ENCODE measurements at regions not wholly inside any gene's neighbourhood (a gene's known extent, or its start where the extent isn't known, plus 50 kb on each side); places are given as distances from the start of the nearest gene placed in this dataset.

DNA sequence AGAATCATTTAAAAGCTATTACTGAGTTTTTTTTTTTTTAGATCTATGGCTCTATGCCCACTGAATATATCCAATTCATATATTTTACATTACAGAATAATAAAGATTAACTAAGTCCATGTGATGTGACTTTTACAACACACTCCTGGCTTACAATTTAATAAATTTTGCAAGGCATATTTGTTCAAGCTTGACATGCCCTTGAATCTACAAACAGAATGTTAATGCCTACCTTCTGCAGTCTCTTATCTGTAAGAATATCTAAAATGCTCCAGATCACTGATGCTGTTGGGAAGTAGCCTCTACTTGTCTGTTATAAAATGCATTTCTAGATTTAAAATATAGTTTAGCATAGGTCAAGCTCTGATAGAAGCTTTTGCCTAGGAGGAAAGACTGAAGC, 100.7 kb upstream of the RASGEF1B start:
- TF ChIP-seq, protein P1, sequence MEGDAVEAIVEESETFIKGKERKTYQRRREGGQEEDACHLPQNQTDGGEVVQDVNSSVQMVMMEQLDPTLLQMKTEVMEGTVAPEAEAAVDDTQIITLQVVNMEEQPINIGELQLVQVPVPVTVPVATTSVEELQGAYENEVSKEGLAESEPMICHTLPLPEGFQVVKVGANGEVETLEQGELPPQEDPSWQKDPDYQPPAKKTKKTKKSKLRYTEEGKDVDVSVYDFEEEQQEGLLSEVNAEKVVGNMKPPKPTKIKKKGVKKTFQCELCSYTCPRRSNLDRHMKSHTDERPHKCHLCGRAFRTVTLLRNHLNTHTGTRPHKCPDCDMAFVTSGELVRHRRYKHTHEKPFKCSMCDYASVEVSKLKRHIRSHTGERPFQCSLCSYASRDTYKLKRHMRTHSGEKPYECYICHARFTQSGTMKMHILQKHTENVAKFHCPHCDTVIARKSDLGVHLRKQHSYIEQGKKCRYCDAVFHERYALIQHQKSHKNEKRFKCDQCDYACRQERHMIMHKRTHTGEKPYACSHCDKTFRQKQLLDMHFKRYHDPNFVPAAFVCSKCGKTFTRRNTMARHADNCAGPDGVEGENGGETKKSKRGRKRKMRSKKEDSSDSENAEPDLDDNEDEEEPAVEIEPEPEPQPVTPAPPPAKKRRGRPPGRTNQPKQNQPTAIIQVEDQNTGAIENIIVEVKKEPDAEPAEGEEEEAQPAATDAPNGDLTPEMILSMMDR (IDR thresholded peaks at IDR 0.05): no peak
- no peak for TF ChIP-seq POLR2A (IDR thresholded peaks at IDR 0.05)
